GM21390 (cell line): ENCODE measurements at regions not wholly inside any gene's neighbourhood (a gene's known extent, or its start where the extent isn't known, plus 50 kb on each side); places are given as distances from the start of the nearest gene placed in this dataset.

Source experiments
- ATAC-seq: cut with Tn5 transposase; IDR thresholded peaks from one replicate; pipeline ENCODE4 v1.9.1; 2021; ENCODE audit not compliant: unreplicated experiment

DNA sequence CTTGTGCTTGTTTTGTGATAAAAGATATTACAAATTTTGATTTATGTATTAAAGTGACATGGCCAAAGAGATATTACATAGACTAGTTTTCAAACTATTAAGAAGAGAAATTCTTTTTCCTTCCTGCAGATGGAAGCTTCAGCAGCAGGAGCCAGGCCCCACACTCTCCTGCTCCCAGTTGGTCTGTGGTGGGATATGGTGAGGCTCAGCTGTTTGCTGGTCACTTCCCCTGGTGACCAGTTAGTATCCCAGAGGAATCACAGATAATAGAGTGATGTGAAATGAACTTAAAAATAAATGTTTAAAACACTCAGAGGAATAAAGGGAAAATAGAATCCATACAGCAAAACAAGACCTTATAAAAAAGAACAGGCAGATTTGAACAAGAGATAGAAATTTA is 154.7 kb downstream of the KTN1 start:
- no peak for ATAC-seq

DNA sequence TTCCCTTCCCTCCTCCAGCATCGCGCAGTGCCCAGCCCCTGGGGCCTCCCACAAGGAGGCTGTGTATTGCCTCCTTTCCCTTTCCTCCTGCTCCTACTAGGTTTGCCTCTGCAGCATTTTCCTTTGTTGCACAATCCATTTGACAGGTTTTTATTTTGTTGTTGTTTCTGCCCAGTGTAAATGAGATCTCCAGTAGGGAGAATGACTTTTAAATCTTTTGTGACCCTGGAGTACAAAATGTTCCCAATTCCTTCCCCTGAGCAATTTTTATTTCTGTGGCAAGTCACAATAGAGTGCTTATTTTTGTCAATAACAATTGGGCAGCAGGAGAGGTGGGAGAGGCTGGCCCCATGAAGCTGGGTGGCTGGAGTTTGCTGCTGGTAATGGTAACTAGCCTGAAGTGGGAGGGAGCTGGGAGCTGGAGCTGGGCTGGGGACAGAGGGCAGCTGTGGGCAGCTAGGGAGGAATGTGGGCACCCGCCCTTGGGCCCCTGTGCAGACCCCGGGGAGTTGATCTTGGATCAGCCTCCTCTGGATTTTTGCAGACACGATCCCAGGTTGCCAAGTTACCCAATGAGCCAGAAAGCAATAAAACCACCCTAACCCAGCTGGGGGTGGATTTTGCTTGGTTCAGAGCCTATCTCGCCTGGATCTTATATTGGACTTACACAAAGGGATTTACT is 160.1 kb downstream of the KTN1 start:
- ATAC-seq: no peak

DNA sequence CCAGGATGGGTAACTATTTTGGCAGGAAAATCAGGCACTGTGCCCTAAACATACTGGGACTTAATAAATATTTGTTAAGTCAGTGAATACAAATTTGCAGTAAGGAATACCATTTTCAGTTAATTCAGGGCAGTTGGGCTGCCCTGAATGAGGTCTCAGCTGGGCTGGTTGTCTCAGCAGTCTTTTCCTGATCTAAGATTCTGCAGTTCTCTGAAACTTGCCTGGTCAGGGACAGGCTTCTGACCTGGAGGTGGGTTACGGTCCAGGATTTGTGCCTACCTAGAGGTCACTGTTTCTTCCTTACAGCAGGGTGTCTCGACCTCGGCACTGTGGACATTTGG is 160.6 kb downstream of the KTN1 start:
- no peak for ATAC-seq

DNA sequence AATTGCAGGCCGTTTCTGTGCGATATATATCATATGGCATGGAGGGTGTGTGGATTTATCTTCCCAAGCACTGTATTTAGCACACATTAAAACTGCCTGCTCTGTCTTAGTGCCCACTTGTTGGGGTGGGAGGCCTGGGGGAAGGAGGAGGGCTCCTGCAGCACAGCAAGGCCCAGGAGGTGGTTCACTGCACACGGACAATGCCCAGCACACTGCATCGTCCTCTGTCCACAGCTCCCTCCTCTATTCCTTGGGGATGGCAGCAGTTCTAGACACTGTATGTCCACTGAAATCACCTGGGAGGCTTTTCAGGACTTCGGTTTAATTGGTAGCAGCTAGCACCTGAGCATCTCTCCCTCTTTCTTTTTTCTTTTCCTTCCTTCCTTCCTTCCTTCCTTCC is 161.2 kb downstream of the KTN1 start:
- ATAC-seq: no peak

DNA sequence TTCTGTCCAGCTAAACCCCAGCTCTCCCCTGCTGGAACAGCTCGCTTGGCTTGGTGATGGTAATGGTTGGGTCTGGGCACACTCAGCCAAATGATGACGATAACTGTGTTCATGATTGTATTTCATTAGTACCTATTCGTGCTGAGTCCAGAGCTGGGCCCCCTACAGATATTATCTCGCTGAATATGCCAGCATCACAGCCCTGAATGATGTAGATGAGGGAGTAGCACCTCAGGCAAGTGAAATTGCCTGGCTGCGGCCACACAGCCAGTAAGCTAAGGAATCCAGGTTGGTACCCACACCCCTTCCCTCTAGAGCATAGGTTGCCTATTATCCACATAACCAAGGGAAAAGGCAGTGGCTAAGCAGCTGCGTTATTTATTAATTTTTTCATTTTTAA is 163.5 kb downstream of the KTN1 start:
- ATAC-seq: no peak

DNA sequence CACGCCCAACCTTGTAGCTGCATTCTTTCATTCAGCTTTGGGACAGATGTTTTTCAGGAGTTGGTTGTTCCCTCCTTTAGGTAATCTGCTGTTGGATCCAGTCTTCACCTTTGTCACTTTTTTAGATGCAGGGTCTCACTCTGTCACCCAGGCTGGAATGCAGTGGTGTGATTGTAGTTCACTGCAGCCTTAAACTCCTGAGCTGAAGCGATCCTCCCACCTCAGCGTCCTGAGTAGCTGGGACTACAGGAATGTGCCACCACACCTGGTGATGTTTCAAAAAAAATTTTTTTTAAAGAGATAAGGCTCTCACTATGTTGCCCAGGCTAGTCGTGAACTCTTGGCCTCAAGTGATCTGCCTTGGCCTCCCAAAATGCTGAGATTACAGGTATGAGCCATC is 164.3 kb downstream of the KTN1 start:
- ATAC-seq: no peak

DNA sequence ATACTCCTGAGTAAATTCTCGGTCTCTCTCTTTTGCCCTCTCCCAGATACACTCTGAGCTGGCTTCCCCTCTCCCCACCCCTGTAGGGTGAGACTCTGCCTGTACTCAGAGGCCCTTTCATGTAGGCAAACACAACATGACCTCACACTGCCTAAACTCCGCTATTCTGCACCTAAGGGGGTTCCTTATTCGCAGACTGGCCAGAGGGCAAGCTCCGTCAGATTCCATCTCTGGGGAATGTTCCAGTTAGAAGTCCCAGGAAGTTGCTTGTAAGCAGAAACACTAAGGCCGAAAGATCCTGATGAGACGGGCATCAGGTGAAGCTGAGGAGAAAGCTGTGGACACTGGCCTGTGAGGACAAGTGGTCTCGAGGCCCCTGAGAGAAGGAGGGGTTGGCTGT is 165.9 kb downstream of the KTN1 start:
- ATAC-seq: no peak

DNA sequence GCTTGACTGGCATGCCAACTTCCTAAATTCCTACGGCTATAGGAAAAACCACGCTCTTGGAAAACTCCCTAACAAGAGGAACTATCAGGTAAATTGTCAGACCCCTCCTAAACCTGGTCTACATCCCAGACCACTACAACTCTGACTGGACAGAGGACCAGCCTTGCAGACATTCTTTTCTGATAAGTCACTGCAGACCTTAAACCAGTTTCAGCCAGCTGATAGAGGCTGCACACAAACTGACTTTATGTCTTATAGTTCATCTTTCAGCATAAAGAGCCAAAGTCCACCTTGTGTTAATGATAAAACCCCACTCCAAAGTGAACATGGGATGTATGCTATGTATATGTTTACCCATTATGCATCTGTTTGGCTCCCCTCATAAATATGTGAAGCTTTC is 166.6 kb downstream of the KTN1 start:
- ATAC-seq: no peak

DNA sequence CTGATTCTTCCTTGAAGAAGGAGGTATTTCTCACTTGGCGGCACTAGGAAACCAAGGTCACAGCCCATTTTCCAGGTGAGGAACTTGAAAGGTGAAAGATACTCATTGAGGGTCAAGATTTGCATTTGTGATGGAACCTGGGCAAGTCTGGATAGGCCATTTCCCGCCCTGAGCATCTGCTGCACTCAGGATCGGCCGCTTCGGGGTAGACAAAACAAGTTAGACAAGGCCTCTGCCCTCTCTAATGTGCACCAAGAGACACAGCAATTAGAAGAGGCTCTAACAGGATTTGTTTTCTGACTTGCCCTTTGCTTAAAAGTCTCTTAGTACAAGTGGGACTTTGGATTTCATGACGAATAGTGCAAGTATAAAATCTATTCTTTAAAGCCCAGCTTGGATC is 167.2 kb downstream of the KTN1 start:
- ATAC-seq: no peak

DNA sequence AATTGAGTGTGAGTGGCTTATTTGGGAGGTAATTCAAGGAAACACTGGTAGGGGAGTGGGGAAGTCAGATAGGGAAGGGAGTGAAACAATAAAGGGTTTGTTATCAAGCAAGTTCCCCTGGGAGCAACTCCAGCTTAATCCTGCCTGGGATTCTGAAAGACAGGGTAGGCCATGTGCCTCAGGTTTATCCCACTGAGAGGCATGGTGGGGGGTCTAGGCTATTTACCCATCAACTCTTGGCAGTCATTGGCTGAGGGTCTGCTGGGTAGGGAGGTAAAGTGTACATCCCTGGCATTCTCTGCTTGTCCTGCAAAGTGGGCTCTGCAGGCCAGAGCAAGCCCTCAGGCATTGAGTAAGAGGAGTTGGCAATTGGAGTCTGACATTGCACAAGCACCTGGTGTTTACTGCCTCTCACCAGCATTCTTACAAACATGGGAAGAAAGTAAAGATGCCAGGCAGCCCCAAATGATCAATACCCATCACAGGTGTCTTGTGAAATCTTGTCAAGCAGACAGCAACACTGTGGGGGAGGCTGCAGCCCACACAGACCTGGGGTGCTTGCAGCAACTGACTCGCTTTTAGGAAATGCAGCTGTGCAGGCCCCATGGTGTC is 169.3 kb downstream of the KTN1 start:
- ATAC-seq: no peak

DNA sequence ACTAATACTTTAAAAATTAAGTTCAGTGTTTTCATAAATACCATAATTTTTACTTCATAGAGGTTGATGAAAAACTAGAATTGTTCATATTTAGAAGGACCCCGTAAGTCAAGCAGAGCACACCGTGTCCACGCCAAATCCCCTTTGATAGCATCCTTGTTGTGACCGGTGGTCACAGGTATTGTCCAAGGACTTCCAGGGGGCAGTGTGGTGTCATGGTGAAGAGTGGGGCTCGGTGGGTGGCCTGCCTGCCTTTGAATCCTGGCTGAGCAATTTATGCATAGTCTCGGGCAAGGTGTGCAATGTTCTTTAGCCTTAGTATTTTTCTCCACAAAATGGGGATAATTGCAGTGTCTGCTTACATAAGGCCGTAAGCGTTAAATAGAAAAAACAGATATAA is 169.9 kb downstream of the KTN1 start:
- no peak for ATAC-seq

DNA sequence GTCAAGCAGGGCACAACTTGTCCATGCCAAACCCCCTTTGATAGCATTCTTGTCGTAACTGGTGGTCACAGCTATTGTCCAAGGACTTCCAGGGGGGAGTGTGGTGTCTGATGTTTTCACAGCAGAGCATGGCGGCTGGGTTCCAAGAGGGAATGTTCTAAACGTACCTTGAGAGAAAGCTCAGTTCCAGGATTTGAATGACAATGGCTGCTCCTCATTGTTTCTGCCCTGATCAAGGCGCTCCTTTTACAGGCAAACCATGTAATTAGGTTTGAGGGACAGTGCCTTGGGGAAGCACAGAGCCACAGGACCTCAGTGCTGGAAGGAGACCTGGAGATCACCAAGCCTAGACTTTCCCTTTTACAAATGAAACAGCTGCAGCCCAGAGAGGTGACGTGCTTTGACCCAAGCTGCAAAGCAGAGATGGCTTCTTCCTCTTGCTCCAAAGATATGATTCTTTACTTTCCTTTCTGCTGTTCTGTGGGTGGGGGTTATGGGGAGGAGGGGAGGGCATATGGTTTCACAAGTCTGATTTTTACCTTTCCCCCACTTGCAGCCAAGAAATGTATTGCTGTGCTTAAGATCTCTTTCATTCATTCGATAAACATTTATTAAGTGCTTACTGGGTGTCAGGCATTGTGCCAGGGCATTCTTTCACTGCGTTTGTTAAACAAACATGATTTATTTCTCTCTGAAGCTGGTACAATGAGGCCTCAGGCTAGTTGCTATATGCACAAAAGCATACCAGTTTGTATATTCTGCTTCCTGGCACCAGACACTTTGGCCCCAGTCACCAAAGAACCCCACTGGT is 172.8 kb downstream of the KTN1 start:
- ATAC-seq: no peak

DNA sequence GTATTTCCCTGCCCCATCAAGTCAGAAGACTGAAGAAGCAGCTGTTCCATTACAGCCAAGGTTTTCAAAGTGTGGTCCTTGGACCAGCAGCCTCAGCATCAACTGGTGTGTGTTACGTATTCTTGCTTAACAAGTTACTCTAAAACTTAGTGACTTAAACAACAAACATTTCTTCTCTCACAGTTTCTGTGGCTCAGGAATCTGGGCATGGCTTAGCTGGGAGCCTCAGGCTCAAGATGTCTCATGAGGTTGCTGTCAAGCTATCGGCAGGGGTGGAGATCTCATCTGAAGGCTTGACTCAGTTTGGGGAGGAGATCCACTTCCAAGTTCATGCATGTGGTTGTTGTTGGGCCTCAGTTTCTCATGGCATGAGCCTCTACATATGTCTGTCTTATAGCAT is 174.5 kb downstream of the KTN1 start:
- no peak for ATAC-seq

DNA sequence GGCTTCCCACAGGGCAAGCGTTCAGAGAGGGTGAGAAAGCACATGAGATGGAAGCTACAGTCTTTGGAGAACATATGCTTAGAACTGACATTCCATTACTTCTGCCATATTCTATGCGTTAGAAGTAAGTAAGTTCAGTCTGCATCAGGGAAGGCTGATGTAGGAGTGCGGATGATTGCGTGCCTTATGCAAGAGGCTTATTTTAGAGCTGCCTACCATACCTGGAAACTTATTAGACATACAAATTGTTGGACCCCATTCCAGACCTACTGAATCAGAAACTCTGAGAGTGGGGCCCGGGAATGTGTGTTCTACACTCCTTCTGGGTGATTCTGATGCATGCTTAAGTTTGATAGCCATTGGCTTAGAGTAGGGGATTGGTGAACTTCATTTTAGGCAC is 174.9 kb downstream of the KTN1 start:
- ATAC-seq: no peak

DNA sequence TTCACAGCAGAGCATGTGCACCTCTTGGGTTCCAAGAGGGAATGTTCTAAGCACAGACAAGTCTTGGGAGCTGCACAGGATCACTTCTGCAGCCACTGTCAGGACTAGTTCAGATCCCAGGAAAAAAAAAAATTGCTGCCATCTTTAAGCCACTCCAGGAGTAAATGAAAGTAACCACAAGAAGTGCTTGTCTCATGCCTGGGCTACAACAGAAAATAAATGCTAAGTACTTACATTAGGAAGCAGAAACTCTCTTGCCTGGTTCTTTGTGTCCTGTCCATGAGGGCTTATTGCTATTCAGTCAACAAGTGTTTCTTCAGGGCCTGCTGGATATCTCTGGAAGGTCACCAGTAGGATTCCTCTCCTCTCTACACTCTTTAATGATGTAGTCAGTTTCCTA is 176.1 kb downstream of the KTN1 start:
- no peak for ATAC-seq

DNA sequence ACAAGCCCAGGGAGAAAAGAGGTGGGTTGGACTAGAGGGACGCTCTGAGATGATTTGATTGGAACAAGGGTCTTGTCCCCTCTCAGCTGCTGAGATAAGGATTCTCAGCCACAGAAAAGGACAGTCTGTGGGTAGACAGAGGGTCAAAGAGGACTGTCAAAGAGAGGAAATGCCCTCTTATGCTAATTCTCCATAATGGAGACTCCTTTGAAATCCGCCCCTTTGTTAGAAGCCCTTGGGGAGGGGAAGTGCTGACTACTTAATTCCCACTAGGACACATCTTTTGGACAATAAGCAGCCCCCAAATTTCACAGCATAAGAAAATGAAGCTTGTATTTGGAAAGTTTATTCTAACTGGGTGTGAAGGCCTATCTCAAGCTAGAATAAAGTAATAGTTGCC is 176.6 kb downstream of the KTN1 start:
- no peak for ATAC-seq

DNA sequence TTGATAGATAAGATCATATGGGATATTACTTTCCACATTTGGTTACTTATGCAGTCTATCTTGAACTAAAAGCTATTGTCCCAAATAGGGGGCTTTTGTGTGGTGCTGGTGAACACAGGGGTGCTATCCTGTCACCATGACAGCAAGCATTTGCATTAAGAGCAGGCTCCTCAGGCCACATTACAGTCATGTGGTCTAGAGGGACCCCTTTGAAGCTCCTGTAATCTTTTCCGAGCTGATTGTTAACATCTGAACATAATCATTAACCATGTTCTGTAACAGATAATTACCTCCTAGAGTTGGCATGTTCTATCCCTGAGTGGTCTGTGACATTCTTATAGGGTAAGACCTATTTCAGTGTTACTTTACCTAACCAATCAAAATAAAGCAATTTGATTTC is 178.8 kb downstream of the KTN1 start:
- ATAC-seq: no peak

DNA sequence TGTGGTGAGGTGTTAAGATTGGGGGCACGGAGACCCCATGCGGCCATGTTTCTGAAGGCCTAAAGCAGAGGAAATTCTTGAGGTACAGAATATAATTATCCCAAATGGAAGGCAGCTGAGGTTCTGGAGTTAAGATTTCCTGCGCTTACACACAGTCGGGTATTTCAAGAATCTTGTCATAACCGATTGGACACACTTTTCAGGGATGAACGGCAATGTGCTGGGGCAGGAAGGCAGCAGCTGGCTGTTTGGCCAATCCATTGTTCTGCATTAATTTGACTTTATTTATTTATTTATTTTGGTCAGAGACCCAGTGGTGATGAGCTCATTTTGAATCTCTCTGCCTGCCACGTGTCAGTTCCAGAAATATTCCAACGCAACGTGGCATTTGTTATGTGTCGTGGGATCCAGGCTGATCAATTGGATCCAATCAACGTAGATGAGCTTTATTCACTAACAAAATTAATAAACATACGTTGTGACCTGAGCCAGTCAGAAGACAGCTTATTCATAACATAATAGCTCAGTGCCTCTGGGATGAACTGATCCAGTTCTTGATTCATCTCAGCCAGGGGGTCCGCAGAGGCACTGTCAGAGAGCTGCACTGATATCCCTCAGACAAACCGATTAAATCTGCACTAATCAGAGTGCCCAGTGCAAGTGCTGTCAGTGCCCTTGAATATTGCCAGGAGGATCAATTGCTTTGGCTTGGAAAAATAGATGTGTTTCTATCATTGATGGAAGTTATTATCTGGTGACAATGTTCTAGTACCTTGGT is 181.0 kb downstream of the KTN1 start:
- ATAC-seq: no peak

DNA sequence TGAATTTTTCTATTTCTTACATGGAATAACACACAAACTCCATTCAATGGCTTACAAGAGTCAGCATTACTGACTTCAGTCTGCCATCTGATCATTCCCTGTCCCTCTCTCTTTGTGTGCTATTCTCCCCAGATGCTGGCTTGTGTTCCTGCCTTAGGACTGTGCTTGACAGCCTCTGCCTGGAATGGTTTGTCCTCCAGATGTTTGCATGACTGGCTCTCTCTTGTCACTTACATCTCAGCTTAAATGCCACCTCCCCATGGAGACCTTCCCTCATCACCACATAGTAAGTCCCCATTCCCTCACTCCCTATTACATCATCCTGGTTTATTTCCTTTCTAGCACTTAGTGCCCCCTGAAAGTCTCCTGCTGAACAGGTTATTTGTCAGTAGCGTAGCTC is 181.6 kb downstream of the KTN1 start:
- no peak for ATAC-seq

DNA sequence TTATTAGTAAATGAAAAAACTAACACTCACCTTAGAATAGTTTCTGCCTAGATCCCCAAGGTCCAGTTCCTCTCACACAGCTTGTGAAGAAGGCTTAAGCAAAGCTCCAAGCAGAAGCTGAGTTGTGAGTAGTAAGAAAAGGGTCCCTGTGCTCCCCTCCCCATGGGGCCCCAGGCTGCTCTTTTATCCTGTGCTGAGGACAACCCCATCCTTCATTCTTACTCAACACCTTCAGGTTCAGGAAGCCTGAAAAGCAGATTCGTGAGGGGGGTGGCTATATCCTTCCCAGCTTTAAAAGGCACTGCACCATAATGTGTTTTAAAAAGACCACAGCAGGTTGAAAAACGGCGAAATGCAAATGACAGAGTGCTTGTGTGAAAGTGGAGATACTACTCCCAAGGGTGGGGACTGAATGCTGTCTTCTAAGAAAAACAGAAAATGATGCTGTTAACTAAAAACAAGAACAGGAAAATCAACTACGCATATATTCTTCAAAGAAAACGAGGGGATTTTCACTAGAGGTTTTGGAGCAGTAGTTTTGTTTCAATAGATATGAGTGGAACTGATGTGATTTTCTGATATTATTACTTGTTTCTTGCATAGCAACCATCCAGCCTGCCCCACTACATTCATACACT is 182.7 kb downstream of the KTN1 start:
- ATAC-seq: peak; percentile 82

DNA sequence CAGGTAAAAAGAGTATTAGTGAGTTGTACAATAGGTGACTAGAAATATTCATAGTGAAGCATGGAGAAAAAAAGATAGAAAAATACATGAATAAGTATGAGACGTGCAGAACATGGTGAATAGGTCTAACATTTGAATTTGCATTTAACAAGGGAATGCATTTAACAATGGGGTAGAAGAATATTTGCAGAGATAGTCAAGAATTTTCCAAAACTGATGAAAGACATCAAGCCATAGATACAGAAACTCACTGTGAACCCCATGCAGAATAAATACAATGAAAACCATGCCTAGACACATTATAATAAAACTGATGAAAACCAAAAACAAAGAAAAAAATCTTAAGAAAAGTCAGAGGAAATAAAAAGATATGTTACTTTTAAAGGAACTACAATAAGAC is 184.8 kb downstream of the KTN1 start:
- no peak for ATAC-seq
